Erythroblast (primary cell): ENCODE measurements at regions not wholly inside any gene's neighbourhood (a gene's known extent, or its start where the extent isn't known, plus 50 kb on each side); places are given as distances from the start of the nearest gene placed in this dataset.

Experiments
- GATA1 ChIP-seq: IDR thresholded peaks from 2 replicates; pipeline ENCODE4 v1.6.1; 2011; ENCODE audit warnings: low read depth, mild to moderate bottlenecking, control low read depth, low read length, moderate library complexity
- POLR2A ChIP-seq: IDR thresholded peaks from 2 replicates; pipeline ENCODE4 v1.6.1; 2011; ENCODE audit warnings: mild to moderate bottlenecking, low read length

DNA sequence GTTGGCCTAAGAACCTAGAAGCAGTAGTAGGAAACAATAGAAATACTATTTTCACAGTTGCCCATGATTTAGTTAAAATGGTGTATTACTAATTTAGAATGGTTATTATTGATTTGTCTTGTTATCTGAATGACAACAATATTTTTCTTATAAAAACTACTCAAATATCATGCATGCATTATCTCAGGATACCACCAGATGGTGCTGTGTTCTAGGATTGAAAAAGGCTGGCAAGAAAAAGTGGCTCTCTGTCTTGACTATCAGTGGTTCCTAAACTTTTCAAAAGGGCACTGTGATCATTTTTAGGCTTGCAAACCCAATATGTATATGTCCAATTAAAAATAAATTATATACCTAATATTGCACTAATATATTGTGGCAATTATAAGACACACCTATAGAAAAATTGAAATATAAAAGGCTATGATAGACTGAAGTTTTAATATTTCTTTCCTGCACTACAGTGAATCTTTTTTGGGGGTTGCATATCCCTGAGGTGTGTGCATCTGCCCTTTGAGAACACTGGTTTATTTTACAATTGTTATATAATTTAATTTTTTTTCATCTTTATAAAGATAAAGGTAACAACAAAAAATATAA, 131.7 kb upstream of the MLIP start:
- no peak for TF ChIP-seq POLR2A
- no peak for TF ChIP-seq GATA1
